Hypothalamus (tissue), 51 donors: ENCODE measurements at regions not wholly inside any gene's neighbourhood (a gene's known extent, or its start where the extent isn't known, plus 50 kb on each side); places are given as distances from the start of the nearest gene placed in this dataset.
A peak's percentile ranks its signal among the peaks of the same experiment; 100 is the strongest.
"Not testable (repeated sequence)": the region's sequence is repeated elsewhere in the genome, so short reads cannot be mapped to it uniquely, and the experiment has no call there.

Source experiments
- DNase-seq, 51 donors: peaks; one replicate each; lab custom pipeline; 2025; lab: John Stamatoyannopoulos, UW

DNA sequence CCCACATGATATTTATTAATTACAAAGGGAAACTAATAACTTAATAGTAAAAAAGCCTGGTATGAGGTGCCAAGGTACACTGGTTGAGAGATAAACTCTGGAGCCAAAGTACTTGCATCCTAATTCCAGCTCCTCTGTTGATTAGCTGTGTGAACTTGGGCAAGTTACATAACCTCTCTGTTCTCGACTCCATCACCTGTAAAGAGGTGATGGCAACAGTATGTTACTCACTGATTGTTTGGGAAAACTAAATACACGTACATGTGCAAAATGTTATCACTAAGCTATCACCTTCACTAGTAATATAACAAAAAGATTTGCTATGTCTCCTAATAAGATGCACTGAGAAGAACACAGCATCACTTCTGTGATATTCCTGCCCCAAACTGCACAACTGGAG lies 206.4 kb downstream of the MEX3B start:
- no peak for DNase-seq

DNA sequence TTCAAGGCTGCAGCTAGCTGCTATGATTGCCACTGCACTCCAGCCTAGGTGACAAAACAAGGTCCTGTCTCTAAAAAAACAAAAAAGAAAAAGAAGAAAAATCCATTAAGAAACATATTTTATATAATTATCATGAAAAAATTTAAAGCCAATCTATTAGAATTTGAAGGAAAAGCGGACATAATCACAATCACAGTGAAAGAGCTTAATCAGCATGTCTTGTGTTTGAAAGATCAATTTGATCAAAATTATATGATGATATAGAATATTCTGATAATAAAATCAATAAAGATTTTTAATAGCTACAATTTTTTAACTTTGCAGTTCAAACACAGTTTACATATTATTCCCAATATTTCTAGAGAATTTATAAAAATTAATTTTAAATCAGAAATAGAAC lies 210.1 kb downstream of the MEX3B start:
- no peak for DNase-seq

DNA sequence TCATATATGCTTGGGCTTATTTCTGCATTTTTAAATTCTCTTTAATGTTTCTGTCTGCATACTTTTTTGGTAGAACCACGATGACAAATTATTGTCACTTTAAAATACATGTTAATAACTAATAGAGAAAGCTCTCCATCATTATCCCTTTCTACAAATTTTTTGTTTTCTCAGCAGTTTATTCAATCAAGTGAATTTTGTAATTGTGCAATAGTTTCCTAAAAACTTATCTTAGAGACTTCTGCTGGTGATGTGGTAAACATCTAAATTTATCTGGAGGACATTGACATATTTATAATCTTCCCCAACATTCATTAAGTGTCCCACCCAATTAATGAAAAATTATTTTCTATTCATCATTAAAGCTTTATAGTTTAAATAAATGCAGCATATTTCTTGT lies 215.3 kb downstream of the MEX3B start:
- DNase-seq = no peak

DNA sequence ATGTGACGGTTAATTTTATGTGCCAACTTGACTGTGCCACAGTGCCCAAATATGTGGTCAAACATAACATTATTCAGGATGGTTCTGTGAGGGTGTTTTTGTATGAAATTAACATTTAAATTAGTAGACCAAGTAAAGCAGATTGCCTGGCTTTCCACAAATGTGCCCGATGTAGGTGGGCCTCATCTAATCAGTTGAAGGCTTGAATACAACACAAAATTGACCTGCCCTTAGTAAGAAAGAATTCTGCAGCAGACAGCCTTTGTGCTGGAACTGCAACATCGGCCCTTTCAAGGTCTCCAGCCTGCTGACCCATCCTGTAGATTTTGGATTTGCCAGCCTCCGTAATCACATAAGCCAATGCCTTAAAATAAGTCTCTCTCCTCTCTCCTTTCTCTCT lies 215.9 kb downstream of the MEX3B start:
- no peak for DNase-seq

DNA sequence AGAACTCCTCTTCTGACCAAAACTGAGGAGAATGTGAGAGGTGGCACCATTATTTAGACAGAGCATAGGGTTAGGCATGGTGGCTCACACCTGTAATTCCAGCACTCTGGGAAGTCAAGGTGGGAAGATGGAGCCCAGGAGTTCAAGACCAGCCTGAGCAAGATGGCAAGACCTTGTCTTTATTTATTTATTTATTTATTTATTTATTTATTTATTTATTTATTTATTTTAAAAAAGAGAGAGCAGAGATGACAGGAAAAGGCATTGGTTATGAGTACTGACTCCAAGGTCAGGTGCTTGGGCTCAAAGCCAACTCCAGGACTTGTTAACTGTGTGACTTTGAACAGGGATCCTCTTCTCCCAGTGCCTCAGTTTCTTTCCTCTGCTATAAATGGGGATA lies 217.7 kb downstream of the MEX3B start:
- no peak for DNase-seq

DNA sequence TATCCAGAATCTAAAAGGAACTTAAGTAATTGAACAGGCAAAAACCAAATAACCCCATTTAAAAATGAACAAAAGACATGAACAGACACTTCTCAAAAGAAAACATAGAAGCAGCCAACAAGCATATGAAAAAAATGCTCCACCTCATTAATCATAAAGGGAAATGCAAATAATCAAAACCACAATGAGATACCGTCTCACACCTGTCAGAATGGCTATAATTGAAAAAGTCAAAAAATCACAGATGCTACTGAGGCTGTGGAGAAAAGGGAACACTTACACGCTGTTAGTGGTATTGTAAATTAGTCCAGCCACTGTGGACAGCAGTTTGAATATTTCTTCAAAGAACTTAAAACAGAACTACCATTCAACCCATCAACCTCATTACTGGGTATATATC lies 220.7 kb downstream of the MEX3B start:
- DNase-seq = no peak

DNA sequence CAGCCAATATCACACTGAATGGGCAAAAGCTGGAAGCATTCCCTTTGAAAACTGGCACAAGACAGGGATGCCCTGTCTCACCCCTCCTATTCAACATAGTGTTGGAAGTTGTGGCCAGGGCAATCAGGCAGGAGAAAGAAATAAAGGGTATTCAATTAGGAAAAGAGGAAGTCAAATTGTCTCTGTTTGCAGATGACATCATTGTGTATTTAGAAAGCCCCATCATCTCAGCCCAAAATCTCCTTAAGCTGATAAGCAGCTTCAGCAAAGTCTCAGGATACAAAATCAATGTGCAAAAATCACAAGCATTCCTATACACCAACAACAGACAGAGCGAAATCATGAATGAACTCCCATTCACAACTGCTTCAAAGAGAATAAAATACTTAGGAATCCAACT lies 223.2 kb downstream of the MEX3B start:
- DNase-seq = not testable (repeated sequence)

DNA sequence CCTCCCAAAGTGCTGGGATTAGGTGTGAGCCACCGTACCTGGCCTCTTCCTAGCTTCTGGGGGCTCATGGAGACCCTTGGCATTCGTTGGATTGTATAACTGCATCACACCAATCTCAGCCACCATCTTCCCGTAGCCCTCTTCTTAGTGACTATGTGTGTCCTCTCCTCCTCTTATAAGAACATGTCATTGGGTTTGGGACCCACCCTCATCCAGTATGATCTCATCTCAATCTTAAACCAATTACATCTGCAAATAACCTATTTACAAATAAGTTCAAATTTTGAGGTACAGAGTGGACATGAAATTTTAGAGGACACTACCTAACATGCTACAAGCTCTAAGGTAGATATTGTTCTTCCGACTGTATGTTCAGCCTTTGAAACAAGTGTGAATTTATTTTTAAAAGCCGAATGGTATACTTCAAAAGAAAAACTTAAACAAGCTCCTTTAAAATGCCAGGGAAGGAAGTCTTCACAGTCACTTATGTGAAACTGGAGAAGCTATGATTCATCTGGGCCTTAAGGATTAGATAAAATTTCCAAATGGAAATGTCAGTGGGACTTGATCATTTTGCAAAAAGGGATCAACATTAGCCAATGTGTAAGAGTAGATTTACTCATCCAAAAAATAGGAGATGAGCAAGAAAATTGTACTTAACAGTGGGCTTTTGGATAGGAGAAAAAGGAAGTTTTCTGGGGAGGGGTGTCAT lies 225.7 kb downstream of the MEX3B start:
- DNase-seq = no peak

DNA sequence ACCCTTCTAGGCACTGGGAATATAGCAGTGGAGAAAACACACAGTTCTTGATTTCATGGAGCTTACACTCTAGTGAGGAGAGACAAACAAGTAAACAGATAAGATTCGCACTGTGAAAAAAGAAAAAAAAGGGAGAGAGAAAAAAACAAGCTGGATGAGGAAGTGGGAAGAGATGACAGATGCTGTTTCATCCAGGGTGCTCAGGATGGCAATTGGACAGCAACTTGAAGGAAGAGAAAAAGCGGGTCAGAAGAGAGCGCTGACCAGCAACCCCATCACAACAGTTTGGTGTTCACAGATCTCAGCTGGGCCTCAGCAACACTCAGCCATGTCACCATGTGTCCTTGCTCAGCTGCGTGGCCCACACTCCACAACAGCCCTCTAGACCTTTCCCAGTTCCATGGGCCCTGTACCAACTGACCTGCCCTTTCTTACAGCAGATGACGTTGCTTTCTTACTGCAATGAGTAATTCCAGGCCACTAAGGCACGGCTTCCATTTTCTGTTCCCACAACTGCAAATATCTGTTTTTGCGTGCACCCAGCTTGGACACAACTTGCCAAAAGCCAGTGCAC lies 230.8 kb downstream of the MEX3B start:
- DNase-seq = no peak

DNA sequence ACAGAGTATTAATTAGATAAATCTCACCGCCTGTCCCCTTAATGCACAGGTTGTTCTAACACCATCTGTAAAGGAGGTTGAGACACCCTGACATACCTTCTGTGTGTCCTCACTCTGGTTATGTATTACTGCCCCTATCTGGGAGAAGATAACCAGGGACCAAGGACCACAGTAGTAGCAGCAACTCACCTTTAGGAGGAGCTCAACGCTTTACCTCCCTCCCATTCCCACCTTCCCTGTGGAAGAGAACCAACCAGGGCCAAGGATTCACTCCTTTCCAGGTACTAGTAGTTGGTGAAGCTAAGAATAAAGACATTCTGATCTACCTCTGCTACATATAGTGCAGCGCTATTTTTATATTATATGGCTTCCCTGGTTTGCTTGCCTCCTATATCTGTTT lies 232.6 kb downstream of the MEX3B start:
- DNase-seq = no peak

DNA sequence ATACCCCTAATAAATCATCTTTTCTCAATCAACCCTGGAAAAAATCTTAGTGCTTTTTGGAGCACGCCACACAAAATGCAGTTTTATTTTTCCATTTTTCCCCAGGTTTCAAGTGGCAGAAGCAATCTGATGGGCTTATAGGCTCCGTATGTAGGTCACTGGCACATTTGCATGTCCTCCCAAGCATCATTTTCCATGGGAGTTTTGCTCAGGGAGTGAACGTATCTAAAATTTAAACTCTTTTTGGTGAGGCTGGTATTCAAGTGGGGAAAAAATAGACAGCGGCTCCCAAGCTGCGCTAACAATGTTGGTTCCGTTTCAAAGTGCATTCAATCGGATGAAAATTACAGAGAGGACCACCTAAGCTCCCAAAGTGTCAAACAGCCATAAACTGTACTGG lies 233.4 kb downstream of the MEX3B start:
- no peak for DNase-seq

DNA sequence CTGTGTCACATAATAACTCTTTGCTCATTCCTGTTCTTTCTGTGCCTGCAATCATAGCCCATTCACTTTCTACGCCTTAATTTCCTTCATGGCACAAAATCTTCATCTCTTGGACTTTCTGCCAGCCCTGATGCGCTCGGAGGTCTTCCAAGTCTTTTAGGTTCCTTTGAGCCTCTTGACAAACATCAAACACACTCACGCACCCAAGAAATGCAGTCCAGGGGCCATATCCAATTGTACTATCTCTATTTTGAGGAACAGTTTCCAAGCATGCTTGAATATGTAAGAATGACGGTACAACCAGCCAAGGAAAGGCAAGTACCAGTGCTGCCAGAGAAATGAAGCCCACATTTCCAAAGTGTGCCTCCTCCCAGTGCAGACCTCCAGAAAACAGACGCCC lies 234.1 kb downstream of the MEX3B start:
- no peak for DNase-seq

DNA sequence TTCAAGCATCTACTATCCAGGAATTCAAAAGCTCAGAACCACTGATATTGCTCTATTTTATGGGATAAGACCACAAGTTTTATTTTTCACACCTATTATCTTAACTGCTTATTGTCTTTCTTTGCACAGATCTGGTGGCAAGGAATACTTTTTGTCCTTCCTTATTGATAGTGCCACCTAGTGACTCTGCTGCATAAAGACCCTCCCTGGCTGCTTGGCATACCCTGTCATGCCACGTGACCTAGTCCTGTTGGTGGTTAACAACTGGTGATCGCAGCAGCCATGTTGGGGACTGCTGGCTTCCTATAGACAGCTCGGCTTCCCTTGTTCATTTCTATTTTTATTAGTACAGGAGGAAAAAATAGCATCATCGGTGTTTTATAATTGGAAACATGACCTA lies 236.3 kb downstream of the MEX3B start:
- peak in 2 of 51 donors; percentile 2 to 8 for DNase-seq

DNA sequence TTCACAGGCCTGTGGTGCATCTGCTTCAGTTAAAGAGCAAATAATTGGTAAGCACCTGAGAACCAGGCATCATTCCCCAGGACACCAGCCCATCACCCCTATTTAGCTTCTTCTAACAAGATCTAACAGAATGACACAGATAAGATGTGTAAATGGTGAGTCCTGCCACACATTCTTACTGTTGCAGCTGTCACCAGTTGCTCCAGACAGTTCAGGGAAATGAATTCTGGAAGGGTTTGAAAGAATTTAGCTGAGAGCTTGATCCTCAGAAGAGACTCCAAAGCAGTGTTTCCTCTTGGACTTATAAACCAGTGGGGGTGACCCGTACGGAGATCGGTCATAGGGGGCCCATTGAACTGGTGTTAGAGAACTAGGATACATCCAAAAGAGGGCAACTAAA lies 238.0 kb downstream of the MEX3B start:
- no peak for DNase-seq

DNA sequence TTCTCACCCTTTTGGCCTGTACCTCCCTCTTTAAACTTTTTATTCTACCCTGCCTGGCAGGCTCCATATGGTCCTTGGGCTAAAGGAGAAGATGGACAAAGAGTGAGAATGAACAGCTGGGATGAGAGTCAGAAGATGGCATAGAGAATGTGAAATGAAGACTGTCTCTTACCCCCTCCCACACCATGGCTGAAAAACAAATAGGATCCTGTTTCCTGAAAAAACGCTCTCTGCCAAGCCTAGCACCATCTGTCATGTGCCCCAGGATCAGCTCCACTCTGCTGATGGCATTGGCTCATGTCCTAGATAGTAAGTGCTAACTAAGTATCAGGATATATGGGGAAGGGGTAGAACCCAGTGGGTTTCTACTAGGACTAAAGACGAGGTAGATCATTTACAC lies 238.6 kb downstream of the MEX3B start:
- no peak for DNase-seq

DNA sequence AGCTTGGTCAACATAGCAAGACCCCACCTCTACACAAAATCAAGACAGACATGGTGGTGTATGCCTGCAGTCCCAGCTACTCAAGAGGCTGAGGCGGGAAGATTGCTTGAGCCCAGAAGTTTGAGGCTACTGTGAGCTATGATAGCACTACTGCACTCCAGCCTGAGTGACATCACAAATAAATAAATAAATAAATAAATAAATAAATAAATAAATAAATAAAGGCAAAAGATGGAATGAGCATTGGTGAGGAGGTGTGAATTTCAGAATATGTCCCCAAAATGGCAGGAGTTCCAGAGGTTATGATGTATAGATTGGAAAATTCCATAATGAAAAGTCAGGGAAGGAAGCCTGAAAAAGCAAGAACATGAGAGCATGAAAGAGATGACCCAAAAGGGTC lies 249.9 kb downstream of the MEX3B start:
- DNase-seq = no peak

DNA sequence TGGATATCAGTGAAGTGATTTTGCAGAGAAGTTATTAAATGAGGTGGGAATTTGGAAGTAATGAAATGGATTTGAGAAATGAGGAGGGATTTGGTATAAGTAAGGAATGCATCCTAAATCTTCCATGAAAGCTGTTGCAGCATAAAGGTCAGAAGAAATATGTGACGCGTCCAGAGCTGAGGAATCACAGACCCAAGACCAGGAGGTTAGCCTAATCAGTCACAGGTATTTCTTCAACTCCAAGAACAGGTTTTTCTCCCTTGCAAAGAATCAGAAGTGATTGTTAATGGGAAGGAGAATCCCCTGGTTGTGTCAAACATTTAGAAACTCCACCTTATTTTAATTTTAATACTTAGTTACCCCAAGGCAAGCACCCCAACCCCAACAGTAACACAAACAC lies 253.2 kb downstream of the MEX3B start:
- no peak for DNase-seq

DNA sequence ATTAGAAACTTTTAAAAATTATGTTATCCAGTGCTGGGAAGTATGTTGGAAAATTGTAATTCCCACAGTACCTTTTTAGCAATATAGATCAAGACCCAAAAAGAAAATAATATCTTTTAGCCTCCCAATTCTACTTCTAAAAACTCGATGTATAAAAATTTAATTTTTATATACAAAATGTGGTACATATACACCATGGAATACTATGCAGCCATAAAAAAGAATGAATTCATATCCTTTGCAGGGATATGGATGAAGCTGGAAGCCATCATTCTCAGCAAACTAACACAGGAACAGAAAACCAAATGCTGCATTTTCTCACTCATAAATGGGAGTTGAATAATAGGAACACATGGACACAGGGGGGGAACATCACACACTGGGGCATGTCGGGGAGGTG lies 254.5 kb downstream of the MEX3B start:
- DNase-seq = not testable (repeated sequence)

DNA sequence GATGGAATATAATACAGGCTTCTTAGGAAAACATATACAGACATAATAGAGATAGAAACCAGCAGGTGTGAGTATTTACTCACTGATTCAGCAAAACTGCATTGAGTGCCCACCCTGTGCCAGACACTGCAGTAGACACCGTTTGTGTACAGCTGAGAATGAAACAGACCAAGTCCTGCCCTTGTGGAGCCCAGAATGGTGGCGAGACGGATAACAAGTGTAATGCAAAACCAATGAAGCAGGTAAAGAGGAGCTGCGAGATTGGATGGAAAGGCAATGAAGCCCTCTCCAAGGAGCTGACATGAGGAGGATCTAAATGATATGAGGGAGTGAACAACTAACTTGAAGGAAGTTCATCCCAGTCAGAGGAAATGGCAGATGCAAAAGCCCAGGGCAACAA lies 256.4 kb downstream of the MEX3B start:
- DNase-seq = no peak

DNA sequence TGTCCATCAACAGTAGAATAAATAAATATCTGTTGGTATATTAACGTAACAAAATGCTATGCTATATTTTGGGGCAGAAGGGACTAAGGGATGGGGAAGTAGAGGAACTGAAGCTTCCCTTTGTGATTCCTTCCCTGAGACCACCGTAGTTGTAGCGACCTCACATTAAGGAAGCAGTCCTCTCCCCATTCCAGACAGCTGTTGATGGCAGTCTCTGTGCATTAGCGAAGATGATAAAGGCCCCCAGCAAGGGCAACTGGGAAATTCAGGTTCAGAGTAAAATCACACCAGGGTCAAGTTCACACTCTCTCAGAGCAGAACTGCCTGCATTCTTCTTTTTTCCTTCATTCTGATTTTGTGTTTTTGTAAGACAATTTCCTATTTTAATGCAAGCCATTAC lies 259.0 kb downstream of the MEX3B start:
- no peak for DNase-seq

DNA sequence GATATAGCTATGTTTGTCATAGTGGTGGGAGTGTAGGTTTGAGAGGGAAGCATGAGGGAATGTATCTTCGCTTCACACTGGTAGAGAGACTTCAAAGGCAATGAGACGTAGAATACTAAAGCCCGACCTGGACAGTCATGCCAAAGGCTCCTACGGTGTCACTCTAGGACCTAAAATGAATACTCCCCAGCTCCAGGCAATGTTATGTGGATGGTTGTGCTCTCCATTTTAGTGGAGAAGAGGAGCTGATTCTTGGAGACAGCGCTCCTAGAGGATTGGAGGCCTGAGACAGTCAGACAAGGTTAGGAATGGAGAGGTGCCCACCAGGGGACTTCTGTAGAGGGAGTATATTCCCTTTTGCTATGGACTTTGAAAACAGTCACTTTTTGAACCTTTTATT lies 260.1 kb downstream of the MEX3B start:
- DNase-seq = no peak

DNA sequence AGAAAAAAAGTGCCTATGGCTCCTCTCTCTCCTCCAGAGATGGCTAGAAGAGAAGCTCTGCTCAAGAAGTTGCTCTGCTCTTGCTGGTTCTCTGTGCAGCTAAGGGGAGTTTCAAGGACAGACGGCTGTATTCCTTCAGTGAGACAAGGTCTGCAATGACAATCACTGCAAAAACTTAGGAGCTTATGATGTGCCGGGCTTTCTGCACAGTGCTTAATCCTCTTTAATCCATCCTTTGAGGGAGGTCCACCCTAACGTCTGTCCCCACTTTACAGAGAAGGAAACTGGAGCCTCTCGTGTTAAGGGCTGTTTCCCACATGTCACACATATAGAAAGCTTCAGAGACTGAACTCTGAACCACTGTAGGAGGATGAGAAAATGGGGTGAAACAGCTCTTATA lies 260.6 kb downstream of the MEX3B start:
- DNase-seq = no peak

DNA sequence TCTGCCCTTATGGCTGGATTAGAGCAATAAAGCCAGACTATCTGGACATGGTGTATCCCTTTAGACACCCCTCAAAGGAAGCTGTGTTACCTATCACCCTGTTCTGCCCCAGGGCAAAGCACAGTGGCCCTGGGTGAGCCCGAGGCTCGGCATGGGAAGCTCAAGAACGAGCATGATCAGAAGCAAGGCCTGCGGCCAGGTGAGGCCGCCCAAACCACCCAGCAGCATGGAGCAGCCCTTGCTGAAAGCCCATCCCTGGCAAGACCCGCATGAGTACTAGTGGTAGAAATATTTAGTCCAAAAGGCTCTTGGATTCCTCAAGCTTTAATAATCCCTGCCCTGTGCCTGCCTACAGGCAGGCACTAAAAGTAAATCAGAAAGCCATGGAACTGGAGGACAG lies 261.1 kb downstream of the MEX3B start:
- DNase-seq = no peak
